Vagina (tissue), 2 donors: ENCODE measurements at regions not wholly inside any gene's neighbourhood (a gene's known extent, or its start where the extent isn't known, plus 50 kb on each side); places are given as distances from the start of the nearest gene placed in this dataset.

Experiments
- DNase-seq, 2 donors: peaks; one replicate each; pipeline ENCODE4 v3.0.0-alpha.2; 2017; ENCODE audit errors: extremely low spot score in 2 of 2
- H3K27ac ChIP-seq: fragments of 200-600 bp; sonication (generic); one replicate; pipeline ENCODE4 v1.5.1; 2019
- H3K27me3 ChIP-seq: fragments of 200-600 bp; sonication (generic); one replicate; pipeline ENCODE4 v1.5.1; 2019
- H3K36me3 ChIP-seq, 2 donors: fragments of 200-600 bp; sonication (generic); one replicate each; pipeline ENCODE4 v1.5.1; 2017 to 2019
- H3K4me1 ChIP-seq: fragments of 200-600 bp; sonication (generic); one replicate; pipeline ENCODE4 v1.5.1; 2019
- H3K4me3 ChIP-seq, 2 donors: fragments of 200-600 bp; sonication (generic); 1 replicate in 1 of 2; 2 replicates in 1 of 2; pipeline ENCODE4 v1.5.1; 2016 to 2019
- H3K9me3 ChIP-seq: fragments of 200-600 bp; sonication (generic); one replicate; pipeline ENCODE4 v1.5.1; 2019
- CTCF ChIP-seq, 3 experiments: fragments of 450-650 bp in 2 of 3; fragments of 200-600 bp in 1 of 3; sonication (generic) in 1 of 3; IDR thresholded peaks; one replicate each; pipeline ENCODE4 v1.5.1; 2017 to 2019; ENCODE audit warnings: antibody characterized with exemption in 3 of 3, mild to moderate bottlenecking in 2 of 3, moderate library complexity in 2 of 3
- POLR2A ChIP-seq, 2 donors: fragments of 450-650 bp; IDR thresholded peaks; one replicate each; pipeline ENCODE4 v1.6.1; 2017; ENCODE audit warnings: antibody characterized with exemption in 2 of 2, mild to moderate bottlenecking in 2 of 2, moderate library complexity in 2 of 2
- POLR2AphosphoS5 ChIP-seq, 2 donors: sonication (generic); formaldehyde crosslinking; IDR thresholded peaks; one replicate each; pipeline ENCODE4 v1.9.0; 2017; ENCODE audit warnings: antibody characterized with exemption in 2 of 2, mild to moderate bottlenecking in 2 of 2, low read depth in 1 of 2; ENCODE audit not compliant: insufficient read depth in 1 of 2
- intact Hi-C: fragments of 100-400 bp; cut with DNase I; formaldehyde crosslinking; loops from one replicate; pipeline ENCODE4 v1.15.1; 2023

- intact Hi-C loops, result no loop called here
- TF ChIP-seq CTCF (IDR thresholded peaks at IDR 0.05) (no peak), POLR2A (IDR thresholded peaks at IDR 0.05) (no peak), POLR2AphosphoS5 (IDR thresholded peaks at IDR 0.05; ENCODE audit: insufficient read depth in 1 of 2, low read depth in 1 of 2) (no peak)
- Histone ChIP-seq H3K9me3 (no peaks in the 10 kb centered on the region), H3K4me3 (no peak overlapping the region), H3K27ac (no peak overlapping the region), H3K4me1 (no peaks in the 10 kb centered on the region), H3K36me3 (no peaks in the 10 kb centered on the region), H3K27me3 (no peaks in the 10 kb centered on the region)
- no peak for DNase-seq
Measured at GRCh38 chr10:111548084-111548726, 471.4 kb downstream of the ADRA2A start.

- no peak for DNase-seq
- TF ChIP-seq CTCF (IDR thresholded peaks at IDR 0.05) (no peak), POLR2AphosphoS5 (IDR thresholded peaks at IDR 0.05; ENCODE audit: insufficient read depth in 1 of 2, low read depth in 1 of 2) (no peak), POLR2A (IDR thresholded peaks at IDR 0.05) (no peak)
- Histone ChIP-seq H3K27ac (no peak overlapping the region), H3K9me3 (no peaks in the 10 kb centered on the region), H3K27me3 (no peaks in the 10 kb centered on the region), H3K4me3 (no peak overlapping the region), H3K4me1 (peaks cover under 1% of the 10 kb centered on the region), H3K36me3 (no peaks in the 10 kb centered on the region)
- intact Hi-C loops, result no loop called here
Measured at GRCh38 chr10:111551001-111551400, 474.2 kb downstream of the ADRA2A start.

- TF ChIP-seq CTCF (IDR thresholded peaks at IDR 0.05) (no peak), POLR2A (IDR thresholded peaks at IDR 0.05) (no peak), POLR2AphosphoS5 (IDR thresholded peaks at IDR 0.05; ENCODE audit: insufficient read depth in 1 of 2, low read depth in 1 of 2) (no peak)
- H3K4me3 ChIP-seq, result no peak overlapping the region
- H3K27me3 ChIP-seq, result no peaks in the 10 kb centered on the region
- H3K27ac ChIP-seq, result no peak overlapping the region
- H3K36me3 ChIP-seq, result no peaks in the 10 kb centered on the region
- DNase-seq, result no peak
- intact Hi-C loops, result no loop called here
- peaks cover 4% of the 10 kb centered on the region for H3K4me1 ChIP-seq
- no peaks in the 10 kb centered on the region for H3K9me3 ChIP-seq
Measured at GRCh38 chr10:111556666-111557065, 479.8 kb downstream of the ADRA2A start.

GRCh38 chr10:111558211-111558610, 481.4 kb downstream of the ADRA2A start:
- intact Hi-C loops, result no loop called here

More at GRCh38 chr10:111558211-111558610, 481.4 kb downstream of the ADRA2A start:
- H3K9me3 ChIP-seq, result no peaks in the 10 kb centered on the region
- no peaks in the 10 kb centered on the region for H3K27me3 ChIP-seq
- no peak overlapping the region for H3K4me3 ChIP-seq
- no peaks in the 10 kb centered on the region for H3K36me3 ChIP-seq
- no peak for DNase-seq
- H3K27ac ChIP-seq, result no peak overlapping the region
- TF ChIP-seq POLR2A (IDR thresholded peaks at IDR 0.05) (no peak), POLR2AphosphoS5 (IDR thresholded peaks at IDR 0.05; ENCODE audit: insufficient read depth in 1 of 2, low read depth in 1 of 2) (no peak), CTCF (IDR thresholded peaks at IDR 0.05) (no peak)
- peaks cover 4% of the 10 kb centered on the region for H3K4me1 ChIP-seq
